GM23338 (cell line): ENCODE measurements at regions not wholly inside any gene's neighbourhood (a gene's known extent, or its start where the extent isn't known, plus 50 kb on each side); places are given as distances from the start of the nearest gene placed in this dataset.

Experiments used
- ATAC-seq: fragments of 200-7000 bp; cut with Tn5 transposase; 3 replicates; pipeline ENCODE4 v1.9.1; 2020
- DNase-seq: peaks from one replicate; pipeline ENCODE4 v3.0.0-alpha.2; 2015; ENCODE audit warnings: low spot score
- H2AFZ ChIP-seq: fragments of 200-600 bp; sonication (generic); 2 replicates; pipeline ENCODE4 v1.8.0; 2016; ENCODE audit warnings: antibody characterized with exemption, mild to moderate bottlenecking, moderate library complexity
- H3F3A ChIP-seq: fragments of 200-600 bp; sonication (generic); replicated peaks from 2 replicates; pipeline ENCODE4 v1.8.0; 2017; ENCODE audit warnings: antibody characterized with exemption, mixed run types, low read depth
- H3K27ac ChIP-seq: fragments of 200-600 bp; sonication (generic); 2 replicates; pipeline ENCODE4 v1.6.1; 2016; ENCODE audit warnings: low read depth
- H3K27me3 ChIP-seq: fragments of 200-600 bp; sonication (generic); 2 replicates; pipeline ENCODE4 v1.8.0; 2016; ENCODE audit warnings: mild to moderate bottlenecking, mixed run types, moderate library complexity; ENCODE audit not compliant: insufficient read depth
- H3K36me3 ChIP-seq: fragments of 200-600 bp; sonication (generic); 2 replicates; pipeline ENCODE4 v1.8.0; 2016; ENCODE audit warnings: mild to moderate bottlenecking; ENCODE audit not compliant: insufficient read depth
- H3K4me1 ChIP-seq: fragments of 200-600 bp; sonication (generic); 2 replicates; pipeline ENCODE4 v1.8.0; 2016; ENCODE audit warnings: mild to moderate bottlenecking, moderate library complexity; ENCODE audit not compliant: insufficient read depth
- H3K4me2 ChIP-seq: fragments of 200-600 bp; sonication (generic); 2 replicates; pipeline ENCODE4 v1.7.1; 2017; ENCODE audit warnings: mixed run types
- H3K4me3 ChIP-seq: fragments of 200-600 bp; sonication (generic); 2 replicates; pipeline ENCODE4 v1.6.1; 2016; ENCODE audit warnings: mixed run types
- H3K79me2 ChIP-seq: fragments of 200-600 bp; sonication (generic); replicated peaks from 2 replicates; pipeline ENCODE4 v1.8.0; 2017; ENCODE audit warnings: mild to moderate bottlenecking; ENCODE audit not compliant: insufficient read depth
- H3K9me2 ChIP-seq: fragments of 200-600 bp; sonication (generic); 2 replicates; pipeline ENCODE4 v1.8.0; 2017; ENCODE audit not compliant: insufficient read depth
- H4K20me1 ChIP-seq: fragments of 200-600 bp; sonication (generic); replicated peaks from 2 replicates; pipeline ENCODE4 v1.8.0; 2017; ENCODE audit warnings: mild to moderate bottlenecking; ENCODE audit not compliant: insufficient read depth
- H3K27ac Mint-ChIP-seq: 2 replicates; pipeline ENCODE4 v1.8.0; 2020; ENCODE audit warnings: inconsistent platforms, mild to moderate bottlenecking, moderate library complexity, mixed read lengths
- H3K27me3 Mint-ChIP-seq: 3 replicates; pipeline ENCODE4 v1.8.0; 2022; ENCODE audit warnings: low read depth, mild to moderate bottlenecking, moderate library complexity, mixed read lengths, inconsistent platforms; ENCODE audit not compliant: insufficient read depth, poor library complexity
- H3K36me3 Mint-ChIP-seq: 3 replicates; pipeline ENCODE4 v1.8.0; 2021; ENCODE audit warnings: low read depth, mild to moderate bottlenecking, inconsistent platforms, moderate library complexity, mixed read lengths
- H3K4me1 Mint-ChIP-seq: 3 replicates; pipeline ENCODE4 v1.8.0; 2020; ENCODE audit warnings: mild to moderate bottlenecking, inconsistent platforms, mixed read lengths
- H3K4me3 Mint-ChIP-seq: 3 replicates; pipeline ENCODE4 v1.8.0; 2021; ENCODE audit warnings: moderate library complexity, mild to moderate bottlenecking, inconsistent platforms, mixed read lengths
- H3K9me3 Mint-ChIP-seq: 3 replicates; pipeline ENCODE4 v1.8.0; 2020; ENCODE audit warnings: moderate library complexity, mild to moderate bottlenecking, inconsistent platforms, mixed read lengths
- CREB1 ChIP-seq: fragments of 250-450 bp; sonication (Bioruptor Pico); IDR thresholded peaks from 2 replicates; pipeline ENCODE4 v1.5.0; 2020; ENCODE audit warnings: low read depth, mild to moderate bottlenecking, moderate library complexity
- CTCF ChIP-seq, 2 experiments: fragments of 200-600 bp in 1 of 2; sonication (generic) in 1 of 2; conservative IDR thresholded peaks; 2 replicates each; pipeline versions ENCODE4 v1.5.1 to v1.6.1; 2016 to 2017; ENCODE audit warnings: antibody characterized with exemption in 2 of 2, low read depth in 2 of 2, mild to moderate bottlenecking in 2 of 2, moderate library complexity in 1 of 2
- EZH2 ChIP-seq: fragments of 200-600 bp; sonication (generic); IDR thresholded peaks from one replicate; pipeline ENCODE4 v1.8.0; 2017; ENCODE audit warnings: antibody characterized with exemption, mild to moderate bottlenecking, low read depth; ENCODE audit not compliant: unreplicated experiment
- EZH2phosphoT487 ChIP-seq: fragments of 200-600 bp; sonication (generic); IDR thresholded peaks from one replicate; pipeline ENCODE4 v1.8.1; 2018; ENCODE audit warnings: antibody characterized with exemption; ENCODE audit not compliant: unreplicated experiment
- JUNB ChIP-seq: IDR thresholded peaks from one replicate; pipeline ENCODE4 v1.6.1; 2016; ENCODE audit warnings: antibody characterized with exemption; ENCODE audit not compliant: unreplicated experiment
- NANOG ChIP-seq: IDR thresholded peaks from 2 replicates; pipeline ENCODE4 v1.6.1; 2016; ENCODE audit warnings: antibody characterized with exemption, borderline replicate concordance
- POLR2AphosphoS5 ChIP-seq: IDR thresholded peaks from 2 replicates; pipeline ENCODE4 v1.6.1; 2016; ENCODE audit warnings: antibody characterized with exemption, low read depth
- ZNF114 ChIP-seq: fragments of 250-450 bp; sonication (Bioruptor Pico); IDR thresholded peaks from 2 replicates; pipeline ENCODE4 v1.5.0; 2020; ENCODE audit warnings: mild to moderate bottlenecking, moderate library complexity
- ZNF462 ChIP-seq: fragments of 250-450 bp; sonication (Bioruptor Pico); IDR thresholded peaks from 2 replicates; pipeline ENCODE4 v1.5.0; 2020; ENCODE audit warnings: mild to moderate bottlenecking, moderate library complexity
- TF ChIP-seq, protein P1 (sequence below): IDR thresholded peaks from one replicate; pipeline ENCODE4 v1.6.1; 2018; ENCODE audit warnings: antibody characterized with exemption; ENCODE audit not compliant: unreplicated experiment
- TF ChIP-seq, protein P2 (sequence below): IDR thresholded peaks from 2 replicates; pipeline ENCODE4 v1.6.1; 2016; ENCODE audit warnings: antibody characterized with exemption

- H3K9me3 Mint-ChIP-seq = peaks cover 26% of the 10 kb centered on the region
- ATAC-seq (no peak), DNase-seq (no peak)
- peaks cover 7% of the 10 kb centered on the region for H3K27me3 Mint-ChIP-seq
- H3K36me3 Mint-ChIP-seq = no peaks in the 10 kb centered on the region
- Histone ChIP-seq H2AFZ (no peak overlapping the region), H3K27ac (no peak overlapping the region), H3K9me2 (no peaks in the 10 kb centered on the region), H3K4me2 (no peak overlapping the region), H3K36me3 (no peaks in the 10 kb centered on the region), H3F3A (no peaks in the 10 kb centered on the region), H3K79me2 (no peaks in the 10 kb centered on the region), H3K27me3 (no peaks in the 10 kb centered on the region), H3K4me1 (no peaks in the 10 kb centered on the region), H3K4me3 (no peak overlapping the region), H4K20me1 (no peaks in the 10 kb centered on the region)
- TF ChIP-seq CTCF (conservative IDR thresholded peaks at IDR 0.05; ENCODE audit: low read depth in 2 of 2) (no peak), CREB1 (CRISPR knock-in tag) (no peak), JUNB (no peak), POLR2AphosphoS5 (no peak), EZH2 (no peak), ZNF114 (CRISPR knock-in tag) (no peak), EZH2phosphoT487 (no peak), NANOG (no peak), ZNF462 (CRISPR knock-in tag) (no peak)
- TF ChIP-seq, protein P1, sequence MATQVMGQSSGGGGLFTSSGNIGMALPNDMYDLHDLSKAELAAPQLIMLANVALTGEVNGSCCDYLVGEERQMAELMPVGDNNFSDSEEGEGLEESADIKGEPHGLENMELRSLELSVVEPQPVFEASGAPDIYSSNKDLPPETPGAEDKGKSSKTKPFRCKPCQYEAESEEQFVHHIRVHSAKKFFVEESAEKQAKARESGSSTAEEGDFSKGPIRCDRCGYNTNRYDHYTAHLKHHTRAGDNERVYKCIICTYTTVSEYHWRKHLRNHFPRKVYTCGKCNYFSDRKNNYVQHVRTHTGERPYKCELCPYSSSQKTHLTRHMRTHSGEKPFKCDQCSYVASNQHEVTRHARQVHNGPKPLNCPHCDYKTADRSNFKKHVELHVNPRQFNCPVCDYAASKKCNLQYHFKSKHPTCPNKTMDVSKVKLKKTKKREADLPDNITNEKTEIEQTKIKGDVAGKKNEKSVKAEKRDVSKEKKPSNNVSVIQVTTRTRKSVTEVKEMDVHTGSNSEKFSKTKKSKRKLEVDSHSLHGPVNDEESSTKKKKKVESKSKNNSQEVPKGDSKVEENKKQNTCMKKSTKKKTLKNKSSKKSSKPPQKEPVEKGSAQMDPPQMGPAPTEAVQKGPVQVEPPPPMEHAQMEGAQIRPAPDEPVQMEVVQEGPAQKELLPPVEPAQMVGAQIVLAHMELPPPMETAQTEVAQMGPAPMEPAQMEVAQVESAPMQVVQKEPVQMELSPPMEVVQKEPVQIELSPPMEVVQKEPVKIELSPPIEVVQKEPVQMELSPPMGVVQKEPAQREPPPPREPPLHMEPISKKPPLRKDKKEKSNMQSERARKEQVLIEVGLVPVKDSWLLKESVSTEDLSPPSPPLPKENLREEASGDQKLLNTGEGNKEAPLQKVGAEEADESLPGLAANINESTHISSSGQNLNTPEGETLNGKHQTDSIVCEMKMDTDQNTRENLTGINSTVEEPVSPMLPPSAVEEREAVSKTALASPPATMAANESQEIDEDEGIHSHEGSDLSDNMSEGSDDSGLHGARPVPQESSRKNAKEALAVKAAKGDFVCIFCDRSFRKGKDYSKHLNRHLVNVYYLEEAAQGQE = no peak
- TF ChIP-seq, protein P2, sequence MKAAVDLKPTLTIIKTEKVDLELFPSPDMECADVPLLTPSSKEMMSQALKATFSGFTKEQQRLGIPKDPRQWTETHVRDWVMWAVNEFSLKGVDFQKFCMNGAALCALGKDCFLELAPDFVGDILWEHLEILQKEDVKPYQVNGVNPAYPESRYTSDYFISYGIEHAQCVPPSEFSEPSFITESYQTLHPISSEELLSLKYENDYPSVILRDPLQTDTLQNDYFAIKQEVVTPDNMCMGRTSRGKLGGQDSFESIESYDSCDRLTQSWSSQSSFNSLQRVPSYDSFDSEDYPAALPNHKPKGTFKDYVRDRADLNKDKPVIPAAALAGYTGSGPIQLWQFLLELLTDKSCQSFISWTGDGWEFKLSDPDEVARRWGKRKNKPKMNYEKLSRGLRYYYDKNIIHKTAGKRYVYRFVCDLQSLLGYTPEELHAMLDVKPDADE = no peak
- no peaks in the 10 kb centered on the region for H3K4me1 Mint-ChIP-seq
- H3K27ac Mint-ChIP-seq = no peak overlapping the region
- H3K4me3 Mint-ChIP-seq = no peak overlapping the region
These were observed 73.5 kb upstream of the COL5A1 start for GRCh38 chr9:134568116-134568515.
